OCI-LY7 (cell line): ENCODE measurements at regions not wholly inside any gene's neighbourhood (a gene's known extent, or its start where the extent isn't known, plus 50 kb on each side); places are given as distances from the start of the nearest gene placed in this dataset.

Experiments
- CTCF ChIP-seq: fragments of 200-600 bp; sonication (generic); conservative IDR thresholded peaks from 2 replicates; pipeline ENCODE4 v1.5.1; 2014; ENCODE audit warnings: mild to moderate bottlenecking, antibody characterized with exemption, low read length, moderate library complexity, mixed read lengths
- EZH2phosphoT487 ChIP-seq: fragments of 200-600 bp; sonication (generic); IDR thresholded peaks from 2 replicates; pipeline ENCODE4 v1.6.1; 2018; ENCODE audit warnings: low read depth, borderline replicate concordance, mild to moderate bottlenecking, mixed run types, antibody characterized with exemption, low read length, moderate library complexity, mixed read lengths

GRCh38 chr13:99655351-99656091, 154.2 kb downstream of the TM9SF2 start:
- TF ChIP-seq CTCF (no peak), EZH2phosphoT487 (no peak)
